Erythroblast (primary cell): ENCODE measurements at regions not wholly inside any gene's neighbourhood (a gene's known extent, or its start where the extent isn't known, plus 50 kb on each side); places are given as distances from the start of the nearest gene placed in this dataset.

Experiments
- GATA1 ChIP-seq: IDR thresholded peaks from 2 replicates; pipeline ENCODE4 v1.6.1; 2011; ENCODE audit warnings: low read depth, mild to moderate bottlenecking, control low read depth, low read length, moderate library complexity
- POLR2A ChIP-seq: IDR thresholded peaks from 2 replicates; pipeline ENCODE4 v1.6.1; 2011; ENCODE audit warnings: mild to moderate bottlenecking, low read length

- TF ChIP-seq POLR2A: no peak
- no peak for TF ChIP-seq GATA1
Observed at GRCh38 chr11:23961503-23962338, 535.1 kb upstream of the LUZP2 start.
